Gastroesophageal sphincter (tissue), 4 donors: ENCODE measurements at regions not wholly inside any gene's neighbourhood (a gene's known extent, or its start where the extent isn't known, plus 50 kb on each side); places are given as distances from the start of the nearest gene placed in this dataset.

Experiments
- ATAC-seq: fragments of 150-250 bp; one replicate; pipeline ENCODE4 v1.9.1; 2016; ENCODE audit warnings: mild to moderate bottlenecking, moderate library complexity
- H3K27ac ChIP-seq, 4 donors: fragments of 200-600 bp; sonication (generic) in 3 of 4; 1 replicate in 3 of 4; 2 replicates in 1 of 4; pipeline ENCODE4 v1.5.1; 2016 to 2019
- H3K27me3 ChIP-seq: fragments of 200-600 bp; sonication (generic); one replicate; pipeline ENCODE4 v1.5.1; 2019
- H3K36me3 ChIP-seq, 2 donors: fragments of 200-600 bp; sonication (generic); one replicate each; pipeline ENCODE4 v1.5.1; 2019; ENCODE audit warnings: control low read depth in 1 of 2
- H3K4me1 ChIP-seq, 3 donors: fragments of 200-600 bp; sonication (generic); 1 replicate in 2 of 3; 2 replicates in 1 of 3; pipeline ENCODE4 v1.5.1; 2016 to 2019; ENCODE audit warnings: control low read depth in 2 of 3
- H3K4me3 ChIP-seq, 2 donors: fragments of 200-600 bp; sonication (generic); one replicate each; pipeline ENCODE4 v1.5.1; 2019; ENCODE audit warnings: mild to moderate bottlenecking in 1 of 2, moderate library complexity in 1 of 2
- H3K9me3 ChIP-seq, 3 donors: fragments of 200-600 bp; sonication (generic); one replicate each; pipeline ENCODE4 v1.5.1; 2017 to 2019; ENCODE audit warnings: control low read depth in 2 of 3
- EP300 ChIP-seq: sonication (generic); formaldehyde crosslinking; IDR thresholded peaks from one replicate; pipeline ENCODE4 v1.6.1; 2017; ENCODE audit warnings: antibody characterized with exemption, mild to moderate bottlenecking
- POLR2A ChIP-seq, 2 donors: fragments of 450-650 bp; IDR thresholded peaks; one replicate each; pipeline ENCODE4 v1.6.1; 2017; ENCODE audit warnings: antibody characterized with exemption in 2 of 2, mild to moderate bottlenecking in 2 of 2, moderate library complexity in 1 of 2
- POLR2AphosphoS5 ChIP-seq: sonication (generic); formaldehyde crosslinking; IDR thresholded peaks from one replicate; pipeline ENCODE4 v1.6.1; 2017; ENCODE audit warnings: antibody characterized with exemption
- WGBS, 2 donors: methylation state at CpG; one replicate each; pipeline ENCODE4 v1.1.5; 2018; ENCODE audit warnings: low coverage in 1 of 2; 5-methylcytosine and 5-hydroxymethylcytosine counted together
- TF ChIP-seq, protein P1 (sequence below), 4 experiments: fragments of 200-600 bp in 2 of 4; fragments of 450-650 bp in 2 of 4; sonication (generic) in 1 of 4; IDR thresholded peaks; one replicate each; pipeline ENCODE4 v1.5.1; 2017 to 2019; ENCODE audit warnings: antibody characterized with exemption in 4 of 4, mild to moderate bottlenecking in 2 of 4, moderate library complexity in 2 of 4

DNA sequence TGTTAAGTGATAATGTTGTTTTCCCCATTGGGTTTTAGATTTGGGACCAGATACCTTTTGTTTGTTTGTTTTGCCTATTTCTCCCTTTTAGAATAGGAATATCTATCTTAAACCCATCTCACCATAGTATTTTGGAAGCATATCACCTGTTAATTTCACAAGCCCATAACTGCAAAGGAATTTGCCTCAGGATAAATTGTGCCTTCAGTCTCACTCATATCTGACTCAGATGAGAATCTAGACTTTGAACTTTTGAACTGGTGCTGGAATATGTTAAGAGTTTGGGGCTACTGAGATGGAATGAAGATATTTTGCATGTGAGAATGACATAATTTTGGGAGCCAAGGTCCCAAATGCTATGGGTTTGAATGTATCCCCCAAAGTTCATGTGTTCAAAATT is 607.4 kb downstream of the HACE1 start:
- no peaks in the 10 kb centered on the region for H3K36me3 ChIP-seq
- no peaks in the 10 kb centered on the region for H3K4me1 ChIP-seq
- TF ChIP-seq, protein P1, sequence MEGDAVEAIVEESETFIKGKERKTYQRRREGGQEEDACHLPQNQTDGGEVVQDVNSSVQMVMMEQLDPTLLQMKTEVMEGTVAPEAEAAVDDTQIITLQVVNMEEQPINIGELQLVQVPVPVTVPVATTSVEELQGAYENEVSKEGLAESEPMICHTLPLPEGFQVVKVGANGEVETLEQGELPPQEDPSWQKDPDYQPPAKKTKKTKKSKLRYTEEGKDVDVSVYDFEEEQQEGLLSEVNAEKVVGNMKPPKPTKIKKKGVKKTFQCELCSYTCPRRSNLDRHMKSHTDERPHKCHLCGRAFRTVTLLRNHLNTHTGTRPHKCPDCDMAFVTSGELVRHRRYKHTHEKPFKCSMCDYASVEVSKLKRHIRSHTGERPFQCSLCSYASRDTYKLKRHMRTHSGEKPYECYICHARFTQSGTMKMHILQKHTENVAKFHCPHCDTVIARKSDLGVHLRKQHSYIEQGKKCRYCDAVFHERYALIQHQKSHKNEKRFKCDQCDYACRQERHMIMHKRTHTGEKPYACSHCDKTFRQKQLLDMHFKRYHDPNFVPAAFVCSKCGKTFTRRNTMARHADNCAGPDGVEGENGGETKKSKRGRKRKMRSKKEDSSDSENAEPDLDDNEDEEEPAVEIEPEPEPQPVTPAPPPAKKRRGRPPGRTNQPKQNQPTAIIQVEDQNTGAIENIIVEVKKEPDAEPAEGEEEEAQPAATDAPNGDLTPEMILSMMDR (IDR thresholded peaks at IDR 0.05): no peak
- no peak overlapping the region for H3K4me3 ChIP-seq
- no peak for ATAC-seq
- no peaks in the 10 kb centered on the region for H3K9me3 ChIP-seq
- H3K27ac ChIP-seq: no peak overlapping the region
- no peaks in the 10 kb centered on the region for H3K27me3 ChIP-seq

DNA sequence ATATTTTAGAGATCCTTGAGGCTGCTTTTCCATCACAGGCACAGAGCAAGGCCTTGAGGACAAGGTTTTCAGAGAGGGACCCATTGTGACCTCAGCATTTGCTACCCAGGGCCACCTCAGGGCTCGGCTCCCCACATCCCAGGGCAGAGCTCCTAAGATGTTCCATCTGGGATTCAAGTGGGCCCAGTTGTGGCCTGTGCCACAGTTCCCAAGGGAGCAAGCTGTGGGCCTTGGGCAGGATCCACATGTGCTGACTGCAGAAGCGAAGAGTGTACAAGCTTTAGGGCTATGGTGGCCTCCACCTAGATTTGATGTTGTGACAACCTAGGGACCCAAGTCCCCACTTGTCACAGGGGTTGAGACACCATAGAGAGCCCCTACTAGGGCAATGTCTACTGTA is 608.1 kb downstream of the HACE1 start:
- peak; percentile 10 for ATAC-seq
- TF ChIP-seq EP300 (no peak), POLR2A (IDR thresholded peaks at IDR 0.05) (no peak), POLR2AphosphoS5 (no peak)
- TF ChIP-seq, protein P1 (IDR thresholded peaks at IDR 0.05): no peak
- Histone ChIP-seq H3K27ac (no peak overlapping the region), H3K36me3 (no peaks in the 10 kb centered on the region), H3K4me1 (no peaks in the 10 kb centered on the region), H3K9me3 (no peaks in the 10 kb centered on the region), H3K27me3 (no peaks in the 10 kb centered on the region), H3K4me3 (no peak overlapping the region)
- 100% methylated on average over 1 of the region's 2 CpGs; no CpG with 5 or more reads in 1 of the 2 donors for WGBS, 2 donors

DNA sequence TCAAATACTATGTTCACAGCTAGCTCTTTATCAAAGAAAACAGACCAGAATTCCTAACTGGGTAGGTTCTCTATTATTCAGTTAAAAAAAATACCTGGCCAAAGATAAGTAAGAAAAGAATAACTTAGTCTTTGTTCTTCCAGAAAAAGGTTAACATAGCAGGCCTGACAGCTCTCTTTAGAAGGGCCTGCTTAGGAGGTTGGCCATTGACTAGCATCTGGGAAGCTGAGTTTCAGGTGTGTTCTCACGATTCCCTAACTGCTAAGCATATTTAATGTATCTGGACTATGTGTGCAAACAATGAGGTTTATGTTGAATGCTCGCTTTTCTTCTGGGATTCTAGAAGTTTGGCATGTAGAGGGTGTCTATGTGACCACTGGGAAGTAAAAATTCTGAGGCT is 618.9 kb downstream of the HACE1 start:
- H3K27me3 ChIP-seq: no peaks in the 10 kb centered on the region
- no peaks in the 10 kb centered on the region for H3K9me3 ChIP-seq
- H3K4me3 ChIP-seq: no peak overlapping the region
- no peaks in the 10 kb centered on the region for H3K36me3 ChIP-seq
- H3K4me1 ChIP-seq: no peaks in the 10 kb centered on the region
- no peak overlapping the region for H3K27ac ChIP-seq
- TF ChIP-seq EP300 (no peak), POLR2AphosphoS5 (no peak), POLR2A (IDR thresholded peaks at IDR 0.05) (no peak)
- TF ChIP-seq, protein P1 (IDR thresholded peaks at IDR 0.05): no peak
- no peak for ATAC-seq
- 82 to 90% methylated on average over 2 of the region's 2 CpGs for WGBS, 2 donors

DNA sequence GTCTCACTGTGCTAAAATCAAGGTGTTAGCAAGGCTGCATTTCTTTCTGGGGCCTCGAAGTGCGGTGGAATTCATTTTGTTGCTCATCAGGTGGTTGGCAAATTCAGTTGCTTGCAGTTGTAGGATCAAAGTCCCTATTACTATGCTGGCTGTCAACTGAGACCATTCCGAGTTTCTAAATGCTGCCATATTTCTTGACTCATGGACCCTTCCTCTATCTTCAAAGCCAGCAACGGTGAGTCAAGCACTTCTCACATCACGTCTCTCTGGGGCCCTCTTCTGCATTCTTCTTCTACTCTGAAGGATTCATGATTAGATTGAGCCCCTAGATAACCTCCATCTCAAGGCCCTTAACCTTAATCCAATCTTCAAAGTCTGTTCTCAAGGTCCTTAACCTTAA is 619.7 kb downstream of the HACE1 start:
- Histone ChIP-seq H3K27ac (no peak overlapping the region), H3K4me3 (no peak overlapping the region), H3K4me1 (no peaks in the 10 kb centered on the region), H3K36me3 (no peaks in the 10 kb centered on the region), H3K9me3 (no peaks in the 10 kb centered on the region), H3K27me3 (no peaks in the 10 kb centered on the region)
- 87 to 93% methylated on average over 5 of the region's 5 CpGs for WGBS, 2 donors
- TF ChIP-seq POLR2AphosphoS5: no peak
- TF ChIP-seq, protein P1 (IDR thresholded peaks at IDR 0.05): no peak
- TF ChIP-seq EP300: no peak
- no peak for TF ChIP-seq POLR2A (IDR thresholded peaks at IDR 0.05)
- ATAC-seq: no peak

DNA sequence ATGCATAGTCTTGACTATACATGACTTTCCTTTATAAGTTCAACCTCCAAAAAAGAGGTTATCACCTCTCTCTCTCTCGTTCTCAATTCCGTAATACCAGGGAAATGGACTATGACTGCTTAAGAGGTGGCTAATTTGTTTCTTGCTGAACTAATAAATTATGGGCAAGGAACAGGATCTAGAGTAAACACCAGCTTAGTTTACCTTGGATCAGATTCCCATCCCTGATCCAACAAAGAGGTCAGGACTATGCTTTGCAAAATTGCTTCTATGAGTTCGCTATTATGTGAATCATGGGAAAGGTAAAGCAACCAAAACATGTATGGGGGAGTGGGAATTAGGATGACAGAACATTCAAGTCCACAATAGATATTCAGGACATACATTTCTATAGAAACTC is 630.7 kb downstream of the HACE1 start:
- no peaks in the 10 kb centered on the region for H3K27me3 ChIP-seq
- no peak overlapping the region for H3K4me3 ChIP-seq
- ATAC-seq: no peak
- no peak for TF ChIP-seq EP300
- no peak for TF ChIP-seq POLR2AphosphoS5
- TF ChIP-seq, protein P1 (IDR thresholded peaks at IDR 0.05): no peak
- TF ChIP-seq POLR2A (IDR thresholded peaks at IDR 0.05): no peak
- H3K27ac ChIP-seq: no peak overlapping the region
- H3K4me1 ChIP-seq: peaks cover 0 to 19% (median 5%) of the 10 kb centered on the region in 3 donors
- H3K9me3 ChIP-seq: no peaks in the 10 kb centered on the region
- 79 to 100% methylated on average over 1 to 3 of the region's 3 CpGs for WGBS, 2 donors
- no peaks in the 10 kb centered on the region for H3K36me3 ChIP-seq
